GM10266 (cell line): ENCODE measurements at regions not wholly inside any gene's neighbourhood (a gene's known extent, or its start where the extent isn't known, plus 50 kb on each side); places are given as distances from the start of the nearest gene placed in this dataset.
"Not testable (repeated sequence)": the region's sequence is repeated elsewhere in the genome, so short reads cannot be mapped to it uniquely, and the experiment has no call there.

Experiments
- DNase-seq: peaks from one replicate; pipeline ENCODE4 v3.0.0; 2012; ENCODE audit errors: extremely low spot score
- TF ChIP-seq, protein P1 (sequence below): IDR thresholded peaks from 2 replicates; pipeline ENCODE4 v1.5.1; 2012; ENCODE audit warnings: mild to moderate bottlenecking, low read depth; ENCODE audit not compliant: control insufficient read depth, insufficient read depth; ENCODE audit errors: missing control alignments

DNA sequence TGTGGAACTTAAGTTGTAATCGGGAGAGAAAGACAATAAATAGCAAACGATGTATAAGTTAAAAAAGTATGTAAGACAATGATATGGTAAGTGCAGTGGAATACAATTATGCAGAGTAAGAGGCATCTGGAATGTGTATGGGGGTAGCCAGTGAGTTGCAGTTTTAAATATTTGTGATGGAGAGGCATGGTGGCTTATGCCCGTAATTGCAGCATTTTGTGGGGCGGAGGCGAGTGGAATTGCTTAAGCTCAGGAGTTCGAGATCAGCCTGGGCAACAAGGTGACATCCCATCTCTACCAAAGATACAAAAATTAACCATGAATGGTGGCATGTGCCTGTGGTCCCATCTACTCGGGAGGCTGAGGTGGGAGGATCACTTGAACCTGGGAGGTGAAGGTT lies 52.5 kb upstream of the WDFY3 start:
- DNase-seq = no peak
- TF ChIP-seq, protein P1, sequence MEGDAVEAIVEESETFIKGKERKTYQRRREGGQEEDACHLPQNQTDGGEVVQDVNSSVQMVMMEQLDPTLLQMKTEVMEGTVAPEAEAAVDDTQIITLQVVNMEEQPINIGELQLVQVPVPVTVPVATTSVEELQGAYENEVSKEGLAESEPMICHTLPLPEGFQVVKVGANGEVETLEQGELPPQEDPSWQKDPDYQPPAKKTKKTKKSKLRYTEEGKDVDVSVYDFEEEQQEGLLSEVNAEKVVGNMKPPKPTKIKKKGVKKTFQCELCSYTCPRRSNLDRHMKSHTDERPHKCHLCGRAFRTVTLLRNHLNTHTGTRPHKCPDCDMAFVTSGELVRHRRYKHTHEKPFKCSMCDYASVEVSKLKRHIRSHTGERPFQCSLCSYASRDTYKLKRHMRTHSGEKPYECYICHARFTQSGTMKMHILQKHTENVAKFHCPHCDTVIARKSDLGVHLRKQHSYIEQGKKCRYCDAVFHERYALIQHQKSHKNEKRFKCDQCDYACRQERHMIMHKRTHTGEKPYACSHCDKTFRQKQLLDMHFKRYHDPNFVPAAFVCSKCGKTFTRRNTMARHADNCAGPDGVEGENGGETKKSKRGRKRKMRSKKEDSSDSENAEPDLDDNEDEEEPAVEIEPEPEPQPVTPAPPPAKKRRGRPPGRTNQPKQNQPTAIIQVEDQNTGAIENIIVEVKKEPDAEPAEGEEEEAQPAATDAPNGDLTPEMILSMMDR = no peak

DNA sequence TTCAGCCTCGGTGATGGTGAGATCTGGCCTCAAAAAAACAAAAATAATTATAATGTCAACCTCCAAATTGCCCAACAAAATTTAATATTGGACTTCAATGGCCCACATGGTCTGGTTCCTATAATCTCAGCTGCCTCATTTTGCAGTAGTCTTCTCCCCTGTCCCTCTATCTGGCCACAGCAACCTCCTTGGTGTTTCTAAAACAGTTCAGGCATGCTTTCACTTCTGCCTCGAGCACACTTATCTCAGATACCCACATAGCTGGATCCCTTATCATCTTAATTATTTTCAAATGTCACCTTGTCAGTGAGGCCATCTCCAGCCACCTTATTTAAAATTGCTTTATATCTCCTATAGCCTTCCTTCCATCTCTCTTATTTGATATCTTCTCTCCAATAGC lies 52.9 kb upstream of the WDFY3 start:
- no peak for DNase-seq
- TF ChIP-seq, protein P1 = no peak

DNA sequence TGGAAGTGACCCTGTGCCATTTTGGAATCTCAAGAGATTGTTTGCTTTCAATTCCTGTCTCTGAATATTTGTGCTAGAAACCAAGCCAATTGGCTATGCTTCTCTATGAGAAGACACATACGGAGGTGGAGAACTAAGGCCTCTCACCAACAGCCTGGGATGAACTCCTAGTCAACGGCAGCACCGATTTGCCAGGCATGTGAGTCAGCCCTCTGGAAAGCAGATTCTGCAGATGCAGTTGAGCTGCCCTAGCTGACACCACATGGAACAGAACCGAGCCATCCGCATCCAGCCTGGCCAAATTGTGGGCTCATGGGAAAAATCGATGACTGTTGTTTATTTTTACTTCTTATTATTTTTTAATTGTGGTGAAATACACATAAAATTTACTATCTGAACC lies 58.2 kb upstream of the WDFY3 start:
- DNase-seq = no peak
- TF ChIP-seq, protein P1 = no peak

DNA sequence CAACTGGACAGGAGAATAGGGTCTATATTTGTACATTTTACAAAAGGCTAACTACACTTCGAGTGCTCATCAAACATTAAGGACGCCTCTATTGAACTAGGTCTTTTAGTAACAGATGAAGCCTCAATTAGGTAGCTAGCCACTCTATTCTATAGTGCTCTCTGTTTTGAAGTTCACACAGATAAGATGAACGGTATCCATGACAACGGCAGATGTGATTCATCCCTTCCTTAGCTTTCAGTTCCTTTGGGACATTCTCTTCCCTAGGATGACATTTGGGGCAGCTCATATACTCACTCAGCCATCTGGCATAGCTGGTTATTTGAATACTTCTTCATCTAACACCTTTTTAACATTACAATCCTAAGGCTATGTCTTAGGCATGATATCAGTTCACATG lies 62.4 kb upstream of the WDFY3 start:
- TF ChIP-seq, protein P1 = no peak
- DNase-seq = no peak

DNA sequence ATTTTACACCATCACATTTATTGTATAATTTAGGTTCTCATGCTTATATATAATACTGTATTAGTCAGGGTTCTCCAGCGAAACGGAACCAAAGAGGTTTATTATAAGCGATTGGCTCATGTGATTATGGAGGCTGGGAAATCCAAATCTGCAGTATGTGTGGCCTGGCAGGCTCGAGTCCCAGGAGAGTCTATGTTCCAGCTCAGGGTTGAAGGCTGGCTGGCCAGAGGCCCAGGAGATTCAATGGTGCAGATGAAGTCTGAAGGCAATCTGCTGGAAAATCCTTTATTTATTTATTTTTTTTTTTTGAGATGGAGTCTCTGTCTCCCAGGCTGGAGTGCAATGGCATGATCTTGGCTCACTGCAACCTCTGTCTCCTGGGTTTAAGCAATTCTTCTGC lies 63.0 kb upstream of the WDFY3 start:
- TF ChIP-seq, protein P1 = no peak
- DNase-seq = no peak

DNA sequence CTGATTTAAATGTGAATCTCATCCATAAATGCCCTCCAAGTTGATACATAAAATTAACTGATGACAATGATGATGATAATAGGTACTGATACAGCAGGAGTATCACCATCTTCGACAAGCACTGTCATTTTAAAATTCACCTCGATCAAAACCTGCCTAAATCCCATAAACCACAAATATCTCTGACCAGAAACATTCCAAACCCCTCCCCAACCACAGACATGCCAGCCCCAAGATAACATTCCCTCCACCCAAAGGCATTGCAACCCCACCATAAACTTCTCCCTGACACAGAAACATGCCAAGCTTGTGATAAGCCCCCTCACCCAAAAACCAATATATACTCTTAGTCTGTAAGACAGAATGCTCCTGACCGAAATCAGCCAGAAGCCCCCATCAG lies 63.7 kb upstream of the WDFY3 start:
- no peak for DNase-seq
- TF ChIP-seq, protein P1 = no peak

DNA sequence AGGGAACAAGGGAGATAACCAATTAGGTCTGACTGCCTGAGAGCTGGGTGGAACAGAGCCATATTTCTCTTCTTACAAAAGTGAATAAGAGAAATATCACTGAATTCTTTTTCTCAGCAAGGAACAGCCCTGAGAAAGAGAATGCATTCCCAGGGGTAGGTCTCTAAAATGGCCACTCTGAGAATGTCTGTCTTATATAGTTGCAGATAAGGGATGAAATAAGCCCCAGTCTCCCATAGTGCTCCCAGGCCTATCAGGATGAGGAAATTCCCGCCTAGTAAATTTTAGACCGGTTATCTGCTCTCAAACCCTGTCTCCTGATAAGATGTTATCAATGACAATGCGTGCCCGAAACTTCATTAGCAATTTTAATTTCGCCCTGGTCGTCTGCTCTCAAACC lies 67.3 kb upstream of the WDFY3 start:
- not testable (repeated sequence) for DNase-seq

DNA sequence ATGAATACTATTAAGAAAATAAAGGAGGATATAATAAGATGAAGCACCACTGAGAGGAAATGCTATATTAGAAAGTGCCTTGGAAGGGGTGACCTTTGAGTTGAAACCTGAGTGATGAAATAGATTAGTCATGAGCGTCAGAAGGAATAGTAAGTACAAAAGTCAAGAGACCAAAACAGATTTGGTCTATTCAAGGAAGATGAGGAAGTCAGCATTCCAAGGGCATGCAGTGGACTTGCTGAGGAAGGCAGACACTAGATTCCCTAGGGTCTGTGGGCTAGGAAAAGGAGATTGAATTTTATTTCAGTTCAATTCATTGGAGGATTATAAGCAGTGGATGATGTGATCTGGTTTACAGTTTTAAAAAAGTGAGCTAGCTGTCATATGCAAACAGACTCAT lies 73.0 kb upstream of the WDFY3 start:
- DNase-seq = no peak
- TF ChIP-seq, protein P1 = no peak

DNA sequence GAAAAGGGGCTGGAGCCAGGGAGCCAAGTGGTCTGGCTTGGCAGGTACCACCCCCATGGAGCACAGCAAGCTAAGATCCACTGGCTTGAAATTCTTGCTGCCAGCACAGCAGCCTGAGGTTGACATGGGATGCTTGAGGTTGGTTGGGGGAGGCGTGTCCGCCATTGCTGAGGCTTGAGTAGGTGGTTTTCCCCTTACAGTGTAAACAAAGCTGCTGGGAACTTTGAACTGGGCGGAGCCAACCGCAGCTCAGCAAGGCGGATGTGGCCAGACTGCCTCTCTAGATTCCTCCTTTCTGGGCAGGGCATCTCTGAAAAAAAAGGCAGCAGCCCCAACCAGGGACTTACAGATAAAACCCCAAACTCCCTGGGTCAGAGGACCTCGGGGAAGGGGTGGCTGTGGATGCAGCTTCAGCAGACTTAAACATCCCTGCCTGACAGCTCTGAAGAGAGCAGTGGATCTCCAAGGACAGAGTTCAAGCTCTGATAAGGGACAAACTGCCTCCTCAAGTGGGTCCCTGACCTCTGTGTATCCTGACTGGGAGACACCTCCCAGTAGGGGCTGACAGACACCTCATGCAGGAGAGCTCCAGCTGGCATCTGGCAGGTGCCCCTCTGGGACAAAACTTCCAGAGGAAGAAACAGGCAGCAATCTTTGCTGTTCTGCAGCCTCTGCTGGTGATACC lies 77.5 kb upstream of the WDFY3 start:
- not testable (repeated sequence) for DNase-seq
